GM18519 (cell line): ENCODE measurements at regions not wholly inside any gene's neighbourhood (a gene's known extent, or its start where the extent isn't known, plus 50 kb on each side); places are given as distances from the start of the nearest gene placed in this dataset.

Source experiments
- ATAC-seq: cut with Tn5 transposase; IDR thresholded peaks from one replicate; pipeline ENCODE4 v1.9.1; 2021; ENCODE audit warnings: mild to moderate bottlenecking, moderate library complexity; ENCODE audit not compliant: unreplicated experiment, low FRiP score

DNA sequence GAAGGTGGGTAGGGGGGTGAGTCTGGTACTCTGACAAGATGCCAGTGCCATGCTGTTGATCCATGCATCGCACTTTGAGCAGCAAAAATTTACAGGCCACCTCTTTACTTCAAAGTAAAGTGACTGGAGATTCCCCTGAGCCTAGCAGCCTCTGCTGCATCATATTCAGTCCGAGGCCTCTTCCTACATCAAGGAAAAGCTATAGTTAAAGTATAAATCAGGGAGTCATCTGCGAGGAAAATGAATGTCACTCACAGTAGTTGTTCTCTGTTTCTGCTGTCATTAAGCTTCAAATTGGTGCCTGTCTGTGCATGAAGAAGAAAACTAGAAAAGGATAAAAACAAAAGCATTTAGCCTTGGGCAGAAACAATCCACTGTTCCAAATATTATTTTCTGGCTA lies 706.2 kb downstream of the TBL1XR1 start:
- ATAC-seq = no peak

DNA sequence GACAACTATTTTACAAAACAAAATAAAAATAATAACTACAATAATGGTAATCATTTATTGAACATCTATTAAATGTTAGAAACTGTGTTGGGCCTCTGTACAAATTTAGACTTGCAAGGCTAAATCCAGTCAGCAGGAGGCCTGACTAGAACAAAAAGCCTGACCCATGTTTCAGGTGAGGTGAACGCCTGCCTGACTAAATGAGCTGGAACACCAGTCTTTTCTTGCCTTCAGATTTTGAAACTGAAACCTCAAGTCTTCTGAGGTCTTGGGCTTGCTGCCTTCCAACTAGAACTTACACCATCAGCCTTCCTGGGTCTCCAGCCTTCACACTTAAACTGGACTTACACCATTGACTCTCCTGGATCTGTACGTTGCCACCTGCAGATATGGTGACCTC lies 706.9 kb downstream of the TBL1XR1 start:
- no peak for ATAC-seq

- ATAC-seq = no peak
Observed at GRCh38 chr3:176479248-176479647, 718.0 kb downstream of the TBL1XR1 start.

- ATAC-seq = no peak
Observed at GRCh38 chr3:176469694-176470205, 727.5 kb downstream of the TBL1XR1 start.

- ATAC-seq = no peak
Observed at GRCh38 chr3:176463610-176464009, 733.7 kb downstream of the TBL1XR1 start.

GRCh38 chr3:176447369-176447768 lies 749.9 kb downstream of the TBL1XR1 start:
- ATAC-seq = no peak

- no peak for ATAC-seq
Observed at GRCh38 chr3:176442326-176442725, 755.0 kb downstream of the TBL1XR1 start.

DNA sequence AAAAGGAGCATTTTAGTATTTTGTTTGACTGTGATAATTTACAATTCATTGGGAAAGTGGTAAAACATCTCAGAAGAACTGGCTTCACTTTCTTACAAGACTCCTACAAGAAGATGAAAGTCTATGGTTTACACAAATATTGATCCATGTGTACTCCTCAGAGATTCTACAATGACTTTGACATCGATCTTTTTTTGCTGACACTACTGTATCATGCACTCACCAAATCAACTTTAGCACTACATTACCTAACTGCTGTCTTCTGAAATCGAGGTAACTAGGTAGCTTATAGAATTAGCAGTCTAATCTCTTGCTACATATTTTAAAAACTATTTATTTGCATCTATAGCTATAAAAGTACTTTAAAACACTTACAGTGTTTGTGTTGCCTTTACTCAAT lies 757.6 kb downstream of the TBL1XR1 start:
- ATAC-seq = no peak

- ATAC-seq = no peak
Observed at GRCh38 chr3:176431991-176432390, 765.3 kb downstream of the TBL1XR1 start.

DNA sequence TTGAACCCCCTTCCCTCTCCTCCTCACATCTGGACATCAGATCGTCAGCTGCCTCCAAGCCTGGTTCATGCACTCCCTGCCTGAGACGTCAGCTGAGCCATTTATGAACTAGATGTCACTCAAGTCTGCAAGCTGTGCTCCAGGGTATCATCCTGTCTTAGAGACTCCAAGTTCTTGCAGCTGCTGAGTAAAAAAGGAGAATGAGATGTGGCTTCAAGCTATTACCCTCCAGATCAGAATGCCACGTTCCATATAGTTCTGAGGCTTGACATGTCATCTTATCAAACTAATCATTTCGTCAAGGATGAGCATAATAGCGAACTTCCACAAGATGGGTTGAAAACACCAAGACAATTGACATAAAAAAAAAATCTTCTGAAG lies 766.3 kb downstream of the TBL1XR1 start:
- no peak for ATAC-seq

GRCh38 chr3:176430244-176431037 lies 766.8 kb downstream of the TBL1XR1 start:
- ATAC-seq = peak; percentile 68

GRCh38 chr3:176428552-176428951 lies 768.7 kb downstream of the TBL1XR1 start:
- ATAC-seq = no peak

DNA sequence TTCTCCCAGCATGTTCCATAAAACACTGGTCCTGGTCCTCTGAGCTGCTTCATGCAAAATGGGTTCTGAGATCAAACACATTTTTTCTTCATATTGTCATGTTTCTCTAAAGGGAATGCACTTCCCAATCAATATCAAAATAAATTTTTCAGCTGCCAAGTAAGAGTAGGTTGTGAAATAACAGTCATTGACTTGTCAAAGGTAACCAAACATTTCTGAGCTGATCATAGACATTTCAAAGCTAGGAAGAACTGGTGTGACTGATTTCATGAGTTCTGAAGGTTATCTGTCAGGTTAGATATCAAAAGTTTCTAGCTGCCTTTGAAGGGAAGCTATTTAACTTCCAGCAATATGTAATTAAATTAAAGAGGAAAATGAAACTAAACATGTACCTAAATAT lies 770.9 kb downstream of the TBL1XR1 start:
- no peak for ATAC-seq

GRCh38 chr3:176416870-176417269 lies 780.4 kb downstream of the TBL1XR1 start:
- ATAC-seq = no peak

DNA sequence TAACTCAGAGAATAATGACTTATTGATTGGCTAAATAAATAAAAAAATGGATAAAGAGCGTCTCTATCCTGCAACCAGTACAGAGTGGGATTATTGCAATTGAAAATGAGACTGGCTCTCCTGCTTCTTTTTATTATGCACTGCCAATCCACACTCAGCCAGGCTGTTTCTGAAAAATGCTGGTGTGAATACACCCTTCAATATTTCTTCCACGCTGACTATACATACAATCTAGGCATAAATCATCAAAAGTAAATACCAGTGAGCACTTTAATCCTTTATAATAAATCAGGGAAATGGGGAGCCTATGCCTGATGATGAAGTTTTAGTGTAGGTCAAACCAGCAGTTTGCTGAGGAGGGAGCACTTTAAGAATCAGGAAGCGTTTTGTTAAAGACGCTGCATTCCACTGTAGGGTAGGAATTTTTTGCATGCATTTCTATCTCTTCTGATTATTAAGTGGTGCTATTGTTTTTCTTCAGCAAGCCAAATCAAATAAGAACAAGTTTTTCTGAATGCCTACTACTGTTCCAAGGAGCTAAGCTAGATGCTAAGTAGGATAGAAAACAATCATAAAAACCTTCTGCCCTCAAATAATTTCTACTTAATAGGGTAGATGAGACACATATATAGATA lies 781.5 kb downstream of the TBL1XR1 start:
- ATAC-seq = no peak

DNA sequence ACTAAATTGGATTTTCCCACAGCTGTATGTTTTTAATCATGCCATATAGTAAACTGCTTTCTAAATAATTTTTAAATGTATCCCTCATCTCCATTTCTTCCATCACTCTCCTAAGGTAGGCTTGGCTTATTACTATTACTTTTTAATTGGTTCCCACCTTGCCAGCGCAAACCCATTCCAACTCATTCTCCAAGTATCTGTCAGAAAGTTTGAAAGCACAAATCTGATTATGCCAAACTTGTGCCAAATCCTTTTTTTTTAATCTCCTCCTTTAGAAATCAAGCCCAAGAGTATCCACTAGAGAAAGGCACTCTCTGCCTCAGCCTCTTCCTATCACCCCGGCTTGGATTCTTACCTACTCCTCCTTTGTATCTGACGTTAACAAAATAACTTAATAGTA lies 784.5 kb downstream of the TBL1XR1 start:
- ATAC-seq = no peak

DNA sequence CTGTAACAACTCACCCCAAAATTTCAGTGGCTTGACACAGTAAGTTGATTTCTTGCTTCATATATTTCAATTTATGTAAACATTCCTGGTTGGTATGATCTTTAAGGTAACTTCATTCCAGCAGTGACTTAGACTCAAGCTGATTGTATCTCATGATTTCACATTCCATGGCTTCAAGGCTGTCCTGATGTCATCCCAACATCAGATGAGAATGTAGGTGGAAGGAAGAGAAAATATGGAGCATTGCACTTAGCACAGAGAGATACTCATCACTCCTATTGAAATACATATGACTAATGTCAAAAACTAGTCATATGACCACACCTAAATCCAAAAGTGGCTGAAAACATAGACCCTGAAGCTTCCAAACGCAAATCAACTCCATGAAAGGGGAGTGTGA lies 793.8 kb downstream of the TBL1XR1 start:
- no peak for ATAC-seq

GRCh38 chr3:176401211-176401610 lies 796.1 kb downstream of the TBL1XR1 start:
- ATAC-seq = no peak

DNA sequence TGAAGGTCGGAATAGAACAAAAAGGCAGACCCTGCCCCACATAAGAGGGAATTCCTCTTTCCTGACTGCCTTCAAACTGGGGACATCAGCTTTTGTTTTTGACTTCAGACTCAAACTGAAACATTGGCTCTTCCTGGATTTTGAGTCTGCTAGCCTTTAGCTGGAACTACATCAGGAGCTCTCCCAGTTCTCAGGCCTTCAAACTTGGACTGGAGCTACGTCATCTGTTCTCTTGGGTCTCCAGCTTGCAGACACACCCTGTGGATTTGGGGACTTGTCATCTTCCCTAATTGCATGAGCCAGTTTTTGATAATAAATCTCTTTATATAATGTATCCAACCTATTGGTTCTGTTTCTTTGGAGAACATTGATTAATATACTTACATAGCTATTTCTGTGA lies 798.1 kb downstream of the TBL1XR1 start:
- ATAC-seq = no peak

DNA sequence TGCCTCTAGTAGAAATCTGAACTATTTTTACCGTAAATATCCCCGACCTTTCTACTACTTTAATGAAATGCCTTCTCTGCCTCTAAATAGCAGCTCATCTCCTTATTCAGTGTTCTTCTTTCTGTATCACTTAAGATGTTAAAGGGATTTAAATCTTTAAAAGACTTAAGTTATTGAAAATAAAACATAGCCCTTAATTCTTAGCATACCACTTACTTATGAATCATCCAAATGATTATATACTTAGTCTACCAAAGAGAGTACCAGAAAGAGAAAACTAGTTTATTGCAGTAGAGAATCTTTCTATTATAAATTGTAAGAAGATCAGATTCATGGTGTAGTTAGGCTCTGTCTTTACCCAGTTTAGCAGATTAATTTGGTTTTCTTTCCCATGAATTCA lies 802.0 kb downstream of the TBL1XR1 start:
- no peak for ATAC-seq

DNA sequence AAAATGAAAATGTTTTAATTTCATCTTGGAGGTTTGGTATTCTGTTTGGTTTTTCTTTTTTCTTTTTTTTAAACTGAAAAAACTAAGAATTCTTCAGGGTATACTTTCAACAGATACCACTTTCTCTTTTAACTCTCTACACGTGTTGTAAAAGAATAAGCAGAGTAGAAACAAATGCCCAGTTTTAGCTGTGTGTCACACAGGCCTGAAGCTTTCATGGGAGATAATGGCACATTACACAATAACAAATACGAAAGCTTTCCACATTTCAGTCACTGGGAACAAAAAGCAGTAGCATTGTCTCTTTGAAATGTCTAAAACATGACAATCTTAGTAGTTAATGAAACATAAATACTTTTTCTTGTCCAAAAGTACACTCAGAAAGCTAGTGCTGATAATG lies 818.5 kb downstream of the TBL1XR1 start:
- ATAC-seq = no peak

DNA sequence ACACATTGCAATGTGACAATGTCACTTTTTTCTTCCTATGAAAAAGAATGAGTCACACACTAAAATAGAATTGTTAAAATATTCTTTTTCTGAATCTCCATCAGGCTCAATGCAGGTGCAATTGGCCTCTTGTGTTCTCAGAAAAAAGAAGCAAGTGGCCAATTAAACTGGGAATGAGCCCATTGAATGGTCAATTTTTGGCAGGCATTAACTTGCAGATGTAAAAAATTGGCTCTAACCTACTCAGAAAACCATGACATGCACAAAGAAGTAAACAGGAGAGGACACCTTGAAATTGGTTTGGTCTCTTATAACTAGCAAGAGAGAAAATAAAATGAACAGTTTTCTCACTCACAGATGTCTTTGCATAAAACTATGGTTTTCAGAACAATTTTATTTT lies 820.8 kb downstream of the TBL1XR1 start:
- no peak for ATAC-seq
